VCaP (cell line): ENCODE measurements at regions not wholly inside any gene's neighbourhood (a gene's known extent, or its start where the extent isn't known, plus 50 kb on each side); places are given as distances from the start of the nearest gene placed in this dataset.

Experiments
- H3K27ac ChIP-seq: fragments of 450-650 bp; 2 replicates; pipeline ENCODE4 v1.5.1; 2017
- TF ChIP-seq, protein P1 (sequence below): fragments of 450-650 bp; conservative IDR thresholded peaks from 2 replicates; pipeline ENCODE4 v1.5.1; 2017; ENCODE audit warnings: mild to moderate bottlenecking, moderate library complexity

DNA sequence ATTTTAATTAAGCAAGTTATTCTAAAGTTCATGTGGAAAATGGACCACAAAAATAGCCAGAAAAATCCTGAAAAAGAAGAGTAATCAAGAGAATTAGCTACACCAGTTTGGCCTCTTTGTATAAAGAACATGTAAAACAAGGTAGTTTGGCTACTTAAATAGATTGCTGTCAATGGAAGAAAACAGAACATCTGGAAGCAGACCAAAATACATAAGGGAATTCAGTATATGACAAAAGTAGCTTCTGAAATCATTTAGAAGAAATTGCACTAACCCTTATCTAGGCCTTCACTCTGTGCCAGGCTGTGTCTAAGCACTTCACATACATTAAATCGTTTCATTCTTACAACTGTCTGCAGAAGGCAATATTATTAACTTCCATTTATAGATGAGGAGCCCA lies 156.6 kb downstream of the PRDM6 start:
- TF ChIP-seq, protein P1, sequence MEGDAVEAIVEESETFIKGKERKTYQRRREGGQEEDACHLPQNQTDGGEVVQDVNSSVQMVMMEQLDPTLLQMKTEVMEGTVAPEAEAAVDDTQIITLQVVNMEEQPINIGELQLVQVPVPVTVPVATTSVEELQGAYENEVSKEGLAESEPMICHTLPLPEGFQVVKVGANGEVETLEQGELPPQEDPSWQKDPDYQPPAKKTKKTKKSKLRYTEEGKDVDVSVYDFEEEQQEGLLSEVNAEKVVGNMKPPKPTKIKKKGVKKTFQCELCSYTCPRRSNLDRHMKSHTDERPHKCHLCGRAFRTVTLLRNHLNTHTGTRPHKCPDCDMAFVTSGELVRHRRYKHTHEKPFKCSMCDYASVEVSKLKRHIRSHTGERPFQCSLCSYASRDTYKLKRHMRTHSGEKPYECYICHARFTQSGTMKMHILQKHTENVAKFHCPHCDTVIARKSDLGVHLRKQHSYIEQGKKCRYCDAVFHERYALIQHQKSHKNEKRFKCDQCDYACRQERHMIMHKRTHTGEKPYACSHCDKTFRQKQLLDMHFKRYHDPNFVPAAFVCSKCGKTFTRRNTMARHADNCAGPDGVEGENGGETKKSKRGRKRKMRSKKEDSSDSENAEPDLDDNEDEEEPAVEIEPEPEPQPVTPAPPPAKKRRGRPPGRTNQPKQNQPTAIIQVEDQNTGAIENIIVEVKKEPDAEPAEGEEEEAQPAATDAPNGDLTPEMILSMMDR, result no peak
- no peak overlapping the region for H3K27ac ChIP-seq

DNA sequence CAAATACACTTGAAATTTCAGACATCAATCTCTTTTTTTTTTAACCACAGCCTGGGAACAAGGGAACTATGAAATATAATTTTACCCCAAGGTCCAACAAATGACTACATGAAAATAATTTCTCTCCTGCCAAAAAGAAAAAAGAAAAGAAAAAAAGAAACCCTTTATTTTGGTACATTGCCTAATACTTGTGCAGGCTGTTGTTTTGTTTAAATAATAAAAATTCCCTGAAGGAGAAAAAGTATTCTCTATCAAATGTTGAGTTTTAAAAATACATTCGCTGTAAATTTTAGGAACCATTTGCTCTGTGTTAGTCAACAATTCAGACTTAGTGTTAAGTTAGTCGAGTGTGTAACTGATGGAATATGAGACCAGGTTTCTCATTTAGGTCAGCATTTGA lies 155.4 kb downstream of the PRDM6 start:
- TF ChIP-seq, protein P1, result no peak
- no peak overlapping the region for H3K27ac ChIP-seq
